ENCODE measurements at regions not wholly inside any gene's neighbourhood (a gene's known extent, or its start where the extent isn't known, plus 50 kb on each side); places are given as distances from the start of the nearest gene placed in this dataset.

DNA sequence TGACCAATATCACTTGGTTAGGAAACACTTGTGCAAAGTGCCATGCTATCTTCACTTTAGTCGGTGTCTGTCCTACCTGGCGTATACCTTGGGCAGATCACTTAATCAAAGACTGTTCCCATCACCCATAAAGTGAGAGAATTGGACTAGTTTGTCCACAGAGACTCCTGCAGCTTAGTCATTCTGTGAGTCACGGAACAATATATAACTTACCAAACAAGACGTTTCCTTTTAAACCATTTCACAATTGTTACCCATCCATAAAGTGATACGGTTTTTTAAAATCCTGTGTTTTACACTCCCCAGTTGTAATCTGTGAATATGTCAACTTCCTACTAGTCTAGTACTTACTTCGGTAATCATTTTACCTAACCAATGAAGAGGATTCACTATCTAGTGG lies 499.3 kb upstream of the SMIM21 start:
- TF ChIP-seq CTCF (IDR thresholded peaks at IDR 0.05), result no peak
- Histone ChIP-seq H3K27ac (no peak overlapping the region), H3K4me3 (ENCODE audit: low read depth, low read length) (no peak overlapping the region), H3K4me1 (no peaks in the 10 kb centered on the region), H3K79me2 (no peaks in the 10 kb centered on the region), H2AFZ (no peak overlapping the region), H3K36me3 (ENCODE audit: control insufficient read depth, insufficient read depth, low read length) (no peaks in the 10 kb centered on the region), H3K9me3 (ENCODE audit: control insufficient read depth, low read length) (no peaks in the 10 kb centered on the region), H3K9ac (no peak overlapping the region), H3K4me2 (ENCODE audit: low read length) (no peak overlapping the region), H3K27me3 (ENCODE audit: control insufficient read depth, insufficient read depth, low read length) (no peaks in the 10 kb centered on the region)

DNA sequence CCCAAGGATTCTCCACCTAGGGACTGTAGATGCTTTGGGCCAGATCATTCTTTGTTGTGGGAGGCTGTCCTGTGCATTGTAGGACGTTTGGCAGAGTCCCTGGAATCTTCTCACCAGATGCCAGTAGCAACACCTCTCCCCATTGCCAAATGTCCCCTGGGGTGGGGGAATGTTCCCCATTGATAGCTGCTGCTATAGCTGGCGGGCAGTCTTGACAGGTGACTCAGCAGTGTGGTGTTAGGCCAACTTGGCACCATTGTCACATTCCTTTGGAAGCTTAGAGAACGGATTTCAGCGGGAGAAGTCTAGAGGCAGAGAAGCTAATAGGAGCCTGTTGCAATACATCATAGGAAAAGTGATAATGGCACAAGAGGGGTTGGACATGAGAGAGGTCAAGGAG lies 495.7 kb upstream of the SMIM21 start:
- Histone ChIP-seq H3K27ac (no peak overlapping the region), H3K4me2 (ENCODE audit: low read length) (no peak overlapping the region), H3K4me1 (no peaks in the 10 kb centered on the region), H3K9ac (no peak overlapping the region), H3K4me3 (ENCODE audit: low read depth, low read length) (no peak overlapping the region), H2AFZ (no peak overlapping the region), H3K36me3 (ENCODE audit: control insufficient read depth, insufficient read depth, low read length) (no peaks in the 10 kb centered on the region), H3K79me2 (no peaks in the 10 kb centered on the region), H3K27me3 (ENCODE audit: control insufficient read depth, insufficient read depth, low read length) (no peaks in the 10 kb centered on the region), H3K9me3 (ENCODE audit: control insufficient read depth, low read length) (no peaks in the 10 kb centered on the region)
- TF ChIP-seq CTCF (IDR thresholded peaks at IDR 0.05), result no peak

DNA sequence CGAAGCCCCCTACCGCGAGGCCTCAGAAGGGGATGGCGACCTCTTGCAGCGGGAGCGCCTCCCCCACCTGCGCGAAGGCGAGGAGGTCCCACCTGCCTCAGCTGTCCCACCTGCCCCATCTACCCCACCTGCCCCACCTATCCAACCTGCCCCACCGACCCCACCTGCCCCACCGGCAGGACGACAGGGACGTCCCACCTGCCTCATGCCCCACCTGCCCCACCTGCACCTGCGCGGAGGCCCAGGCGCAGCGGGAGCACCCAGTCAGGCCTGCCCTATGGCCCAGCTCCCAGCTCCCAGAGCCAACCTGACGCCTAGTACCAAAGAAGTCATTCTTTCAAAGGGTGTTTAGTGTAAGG lies 489.1 kb upstream of the SMIM21 start:
- Histone ChIP-seq H3K9me3 (ENCODE audit: control insufficient read depth, low read length) (no peaks in the 10 kb centered on the region), H3K79me2 (no peaks in the 10 kb centered on the region), H3K4me2 (ENCODE audit: low read length) (peak overlapping the region; percentile 51), H3K36me3 (ENCODE audit: control insufficient read depth, insufficient read depth, low read length) (no peaks in the 10 kb centered on the region), H3K4me1 (no peaks in the 10 kb centered on the region), H3K4me3 (ENCODE audit: low read depth, low read length) (no peak overlapping the region), H3K27me3 (ENCODE audit: control insufficient read depth, insufficient read depth, low read length) (no peaks in the 10 kb centered on the region), H3K9ac (no peak overlapping the region), H2AFZ (no peak overlapping the region), H3K27ac (no peak overlapping the region)
- TF ChIP-seq CTCF (IDR thresholded peaks at IDR 0.05), result no peak

DNA sequence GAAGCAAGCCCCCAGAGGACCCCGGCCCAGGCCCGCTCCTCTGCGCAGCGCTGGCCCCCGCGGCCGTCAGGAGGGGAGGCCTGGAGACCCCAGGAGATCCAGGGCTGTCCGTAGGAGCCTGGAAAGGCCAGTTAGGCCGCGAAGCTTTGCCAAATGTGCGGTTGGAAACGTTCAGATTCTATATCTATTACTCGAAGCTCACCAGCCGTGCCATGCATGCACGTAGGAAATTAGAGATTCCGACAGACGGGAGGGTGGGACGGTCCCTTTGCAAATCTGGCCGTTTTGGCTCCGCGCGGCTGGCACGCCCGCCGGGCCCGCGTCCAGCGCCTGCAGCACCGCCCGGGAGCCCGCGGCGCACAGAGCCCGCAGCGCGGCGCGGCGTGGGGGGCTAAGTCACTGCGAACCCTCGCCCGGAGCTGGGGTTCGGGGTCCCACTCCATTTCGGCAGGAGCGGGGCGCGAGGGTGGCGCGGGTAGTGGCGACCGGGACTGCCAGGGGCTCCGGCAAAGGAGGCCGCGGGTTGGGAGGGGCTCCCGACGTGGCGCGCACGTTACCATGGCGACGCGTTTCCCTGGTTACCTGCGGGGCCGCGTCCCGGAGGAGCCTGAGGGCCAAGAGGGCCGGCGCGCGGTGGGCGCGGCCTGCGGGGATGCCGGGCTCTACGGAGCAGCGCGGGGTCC lies 488.6 kb upstream of the SMIM21 start:
- H2AFZ ChIP-seq, result peak overlapping the region; percentile 46
- H3K9ac ChIP-seq, result no peak overlapping the region
- peak overlapping the region; percentile 51 for H3K4me2 ChIP-seq (ENCODE audit: low read length)
- no peak overlapping the region for H3K4me3 ChIP-seq (ENCODE audit: low read depth, low read length)
- H3K4me1 ChIP-seq, result no peaks in the 10 kb centered on the region
- TF ChIP-seq CTCF (IDR thresholded peaks at IDR 0.05), result no peak
- H3K9me3 ChIP-seq (ENCODE audit: control insufficient read depth, low read length), result no peaks in the 10 kb centered on the region
- no peaks in the 10 kb centered on the region for H3K36me3 ChIP-seq (ENCODE audit: control insufficient read depth, insufficient read depth, low read length)
- no peaks in the 10 kb centered on the region for H3K79me2 ChIP-seq
- H3K27me3 ChIP-seq (ENCODE audit: control insufficient read depth, insufficient read depth, low read length), result no peaks in the 10 kb centered on the region
- H3K27ac ChIP-seq, result no peak overlapping the region

DNA sequence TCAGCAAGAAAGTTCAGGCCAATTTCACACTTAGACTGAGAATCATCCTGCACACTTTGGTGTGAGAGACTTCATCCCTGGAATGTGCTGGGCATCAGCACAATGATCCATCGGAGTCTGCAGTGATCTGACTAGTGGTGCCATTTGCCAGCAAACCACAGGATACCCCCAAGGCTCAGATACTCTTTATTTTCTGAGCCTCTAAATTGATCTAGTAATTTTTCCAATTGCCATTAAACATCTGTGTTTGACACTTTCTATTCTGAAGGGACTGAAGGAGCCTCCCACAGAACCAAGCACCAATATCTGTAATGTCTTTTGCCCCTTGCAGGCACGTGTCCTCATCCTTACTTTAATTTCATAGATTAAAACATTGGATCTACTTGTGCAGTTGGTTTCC lies 485.3 kb upstream of the SMIM21 start:
- H3K36me3 ChIP-seq (ENCODE audit: control insufficient read depth, insufficient read depth, low read length), result no peaks in the 10 kb centered on the region
- H3K9ac ChIP-seq, result no peak overlapping the region
- H3K9me3 ChIP-seq (ENCODE audit: control insufficient read depth, low read length), result no peaks in the 10 kb centered on the region
- no peak overlapping the region for H3K4me3 ChIP-seq (ENCODE audit: low read depth, low read length)
- H3K27ac ChIP-seq, result no peak overlapping the region
- no peaks in the 10 kb centered on the region for H3K27me3 ChIP-seq (ENCODE audit: control insufficient read depth, insufficient read depth, low read length)
- no peak overlapping the region for H2AFZ ChIP-seq
- no peak for TF ChIP-seq CTCF (IDR thresholded peaks at IDR 0.05)
- H3K79me2 ChIP-seq, result no peaks in the 10 kb centered on the region
- H3K4me2 ChIP-seq (ENCODE audit: low read length), result no peak overlapping the region
- no peaks in the 10 kb centered on the region for H3K4me1 ChIP-seq
